GM21515 (cell line): ENCODE measurements at regions not wholly inside any gene's neighbourhood (a gene's known extent, or its start where the extent isn't known, plus 50 kb on each side); places are given as distances from the start of the nearest gene placed in this dataset.

Source experiments
- ATAC-seq: cut with Tn5 transposase; IDR thresholded peaks from one replicate; pipeline ENCODE4 v1.9.1; 2021; ENCODE audit not compliant: unreplicated experiment

DNA sequence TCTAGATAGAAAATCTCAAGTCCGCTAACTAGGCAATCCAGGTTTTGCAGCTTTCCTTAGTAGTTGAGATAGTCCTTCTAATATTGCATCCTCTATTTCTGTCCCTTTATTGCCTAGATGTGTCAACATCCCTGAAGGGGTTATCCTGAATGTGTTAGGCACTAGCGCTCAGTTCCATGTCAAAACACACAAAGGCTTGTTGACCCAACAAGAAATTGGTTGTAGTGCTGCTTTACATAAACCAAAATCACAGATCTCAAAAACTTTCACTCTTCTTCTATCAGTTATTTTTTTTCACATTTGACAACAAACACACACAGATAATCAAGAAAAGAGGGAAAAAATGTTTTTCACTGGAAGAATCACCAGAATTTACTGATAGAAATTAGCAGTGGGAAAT, 51.4 kb upstream of the SOX2 start:
- no peak for ATAC-seq

DNA sequence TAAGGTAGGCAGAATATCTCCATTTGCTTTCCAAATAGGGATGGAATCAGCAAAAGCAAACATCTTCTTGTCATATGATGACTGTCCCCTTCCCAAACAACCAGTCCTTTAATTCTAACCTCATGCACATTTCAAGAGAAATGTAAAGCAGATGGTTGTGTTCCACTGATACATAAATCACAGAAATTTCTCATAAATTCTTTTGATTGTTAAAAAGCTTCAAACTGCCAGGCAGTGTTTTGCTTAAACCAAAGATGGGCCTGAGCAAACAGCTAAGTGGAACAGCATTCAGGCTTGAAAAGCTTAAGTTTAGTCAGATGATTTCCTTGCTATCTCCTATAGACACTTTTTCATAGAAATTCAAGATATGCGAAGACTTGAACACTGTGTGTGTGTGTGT, 74.3 kb upstream of the SOX2 start:
- no peak for ATAC-seq

DNA sequence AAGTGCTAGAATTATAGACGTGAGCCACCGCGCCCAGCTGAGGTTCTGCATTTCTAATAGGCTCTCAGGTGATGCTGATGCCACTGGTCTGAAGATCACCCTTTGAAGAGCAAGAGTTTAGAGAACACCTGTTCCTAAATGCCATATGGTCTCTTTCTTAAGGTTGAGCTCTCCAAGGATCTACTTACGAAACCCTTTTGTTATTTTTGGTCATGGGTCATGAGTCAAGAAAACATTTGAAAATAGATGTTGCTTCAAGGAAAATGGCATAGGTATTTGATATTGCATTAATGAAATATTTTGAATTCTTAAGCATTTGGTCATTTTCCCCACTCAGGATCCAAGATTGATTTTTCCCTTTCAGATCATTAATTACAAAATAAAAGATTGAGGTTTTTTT, 74.7 kb upstream of the SOX2 start:
- no peak for ATAC-seq

DNA sequence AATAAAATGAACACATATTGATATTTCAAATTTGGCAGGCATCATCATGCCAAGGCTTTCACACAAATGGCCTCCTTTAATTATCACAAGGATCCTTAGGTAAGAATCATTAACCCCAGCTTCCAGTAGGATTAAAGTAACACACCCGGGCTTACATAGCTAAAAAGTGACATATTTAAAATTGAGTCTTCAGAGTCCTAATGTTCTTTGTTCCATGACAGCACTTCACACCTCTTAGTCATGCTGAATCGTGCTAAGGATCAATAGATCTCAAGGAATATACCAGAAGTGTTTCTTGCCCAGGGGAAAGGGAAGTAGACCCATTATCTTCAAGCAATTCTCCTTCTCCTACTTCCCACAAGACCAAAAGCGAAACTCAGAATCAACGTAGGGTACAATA, 76.6 kb upstream of the SOX2 start:
- no peak for ATAC-seq

DNA sequence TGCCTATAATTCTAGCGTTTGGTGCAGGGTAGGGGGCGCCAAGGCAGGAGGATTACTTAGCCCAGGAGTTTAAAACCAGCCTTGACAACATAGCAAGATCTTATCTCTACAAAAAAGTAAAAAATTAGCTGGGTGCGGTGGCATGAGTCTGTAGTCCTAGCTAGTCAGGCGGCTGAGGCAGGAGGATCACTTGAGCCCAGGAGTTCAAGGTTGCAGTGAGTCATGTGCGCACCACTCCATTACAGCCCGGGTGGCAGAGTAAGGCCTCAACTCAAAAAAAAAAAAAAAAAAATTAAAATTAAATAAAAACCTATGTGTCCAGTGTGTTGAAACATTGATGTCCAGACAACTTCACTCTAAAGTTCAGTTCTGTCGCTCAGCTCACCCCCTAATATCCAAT, 78.2 kb upstream of the SOX2 start:
- no peak for ATAC-seq

DNA sequence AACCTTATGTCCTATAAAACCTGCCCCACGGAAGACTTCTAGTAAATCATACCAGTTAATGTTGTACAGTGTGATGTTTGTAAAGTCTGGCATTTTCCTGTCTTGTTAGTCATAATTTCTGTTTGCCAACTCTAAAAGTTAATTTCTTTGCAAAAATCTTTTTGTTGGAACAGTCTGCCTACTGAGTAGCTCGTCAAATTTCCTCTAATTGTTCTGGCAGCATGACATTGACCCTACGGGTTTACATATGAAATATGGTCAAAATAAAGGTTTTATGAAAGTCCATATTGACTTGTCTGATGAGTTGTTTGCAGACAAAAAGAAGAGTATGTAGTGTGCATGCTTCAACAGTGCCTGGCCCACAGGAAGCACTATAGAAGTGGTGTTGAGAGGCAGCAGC, 79.8 kb upstream of the SOX2 start:
- no peak for ATAC-seq

DNA sequence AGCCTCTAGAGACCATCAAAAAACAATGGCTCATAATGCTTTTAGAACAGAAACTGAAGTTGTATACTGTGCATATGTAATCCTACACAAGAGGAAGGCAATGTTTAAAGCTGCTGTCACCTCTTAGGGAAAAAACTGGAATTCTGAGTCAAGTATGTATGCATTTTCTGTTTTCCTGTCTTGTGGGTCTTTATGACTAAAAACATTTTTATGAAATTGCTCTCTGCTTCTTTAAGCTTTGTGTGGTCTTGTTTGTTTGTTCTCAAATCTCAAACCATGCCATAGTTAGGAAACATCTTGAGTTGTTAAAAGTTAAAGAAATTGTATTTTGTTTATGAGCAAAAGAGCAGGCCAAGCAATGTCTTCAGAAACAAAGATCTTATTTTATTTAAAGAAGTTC, 80.9 kb upstream of the SOX2 start:
- no peak for ATAC-seq

DNA sequence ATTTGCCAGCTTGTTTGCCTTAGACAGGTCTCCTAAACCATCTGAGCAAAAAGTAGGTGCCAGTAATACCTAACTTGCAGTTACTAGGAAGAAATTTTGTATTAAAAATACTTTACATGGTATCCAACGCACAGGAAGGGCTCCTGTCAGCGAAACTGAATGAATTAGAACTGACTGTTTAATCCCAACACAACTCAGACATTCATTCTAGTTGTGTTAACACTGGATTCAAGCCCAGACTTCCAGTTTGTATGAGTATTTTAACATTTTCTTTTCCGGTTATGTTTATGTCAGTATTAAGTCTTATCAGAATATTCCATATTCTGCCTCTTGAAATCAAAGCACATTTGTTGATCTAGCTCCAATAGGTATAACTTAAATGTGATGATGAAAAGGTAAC, 82.0 kb upstream of the SOX2 start:
- ATAC-seq, result no peak

DNA sequence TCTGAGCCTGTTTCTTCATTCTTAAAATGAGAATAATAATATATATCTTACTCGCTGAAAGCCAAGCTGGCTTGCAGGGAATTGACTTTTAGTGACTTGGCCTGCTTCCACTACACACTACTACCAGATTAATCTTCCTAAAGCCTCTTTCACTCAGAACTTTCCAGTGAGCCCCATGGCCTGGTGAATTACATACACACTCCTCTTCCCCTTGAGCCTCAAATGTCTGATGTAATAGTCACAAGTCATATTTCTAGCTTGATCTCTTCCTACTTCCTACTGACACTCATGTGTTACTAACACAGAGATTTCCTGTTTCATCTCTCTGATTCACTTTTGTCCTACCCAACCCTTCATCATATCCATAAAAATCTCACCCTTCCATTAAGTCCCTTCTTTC, 82.7 kb upstream of the SOX2 start:
- no peak for ATAC-seq

DNA sequence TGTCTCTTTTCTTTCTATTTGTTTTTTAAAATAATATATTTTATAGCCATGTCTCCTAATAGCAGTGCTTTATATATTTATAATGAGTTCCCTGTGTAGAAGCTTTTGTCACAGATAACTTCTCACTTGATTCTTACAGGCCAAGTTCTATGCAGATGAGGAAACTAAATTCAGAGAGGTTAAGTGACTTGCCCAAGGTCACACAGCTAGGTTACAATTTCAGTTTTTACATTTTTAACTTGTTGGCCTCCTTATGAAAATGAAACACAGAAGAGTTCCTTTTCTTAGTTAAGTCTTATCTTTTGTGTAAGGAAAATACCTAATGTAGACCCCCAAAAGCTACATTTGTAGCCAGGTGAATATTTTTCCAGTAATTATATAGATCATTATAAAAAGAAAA, 83.3 kb upstream of the SOX2 start:
- ATAC-seq, result no peak

DNA sequence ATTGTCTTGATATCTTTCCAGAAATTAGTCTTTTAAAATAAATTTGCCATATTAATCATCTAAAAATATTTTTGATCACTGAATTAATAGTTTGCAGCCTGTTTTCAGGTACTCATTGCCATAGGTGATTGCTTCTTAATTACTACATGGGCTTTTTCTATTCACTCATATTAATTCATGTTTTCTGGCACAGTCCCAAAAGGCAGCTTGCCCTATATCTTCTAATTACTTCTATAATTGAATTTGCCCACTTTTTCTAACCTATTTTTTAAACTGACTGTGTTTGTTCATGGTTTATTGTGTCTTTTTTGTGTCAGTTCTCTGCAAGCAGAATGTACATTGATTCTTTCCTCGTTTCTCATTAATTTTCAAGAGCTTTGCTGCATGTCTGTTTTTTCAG, 85.7 kb upstream of the SOX2 start:
- no peak for ATAC-seq

DNA sequence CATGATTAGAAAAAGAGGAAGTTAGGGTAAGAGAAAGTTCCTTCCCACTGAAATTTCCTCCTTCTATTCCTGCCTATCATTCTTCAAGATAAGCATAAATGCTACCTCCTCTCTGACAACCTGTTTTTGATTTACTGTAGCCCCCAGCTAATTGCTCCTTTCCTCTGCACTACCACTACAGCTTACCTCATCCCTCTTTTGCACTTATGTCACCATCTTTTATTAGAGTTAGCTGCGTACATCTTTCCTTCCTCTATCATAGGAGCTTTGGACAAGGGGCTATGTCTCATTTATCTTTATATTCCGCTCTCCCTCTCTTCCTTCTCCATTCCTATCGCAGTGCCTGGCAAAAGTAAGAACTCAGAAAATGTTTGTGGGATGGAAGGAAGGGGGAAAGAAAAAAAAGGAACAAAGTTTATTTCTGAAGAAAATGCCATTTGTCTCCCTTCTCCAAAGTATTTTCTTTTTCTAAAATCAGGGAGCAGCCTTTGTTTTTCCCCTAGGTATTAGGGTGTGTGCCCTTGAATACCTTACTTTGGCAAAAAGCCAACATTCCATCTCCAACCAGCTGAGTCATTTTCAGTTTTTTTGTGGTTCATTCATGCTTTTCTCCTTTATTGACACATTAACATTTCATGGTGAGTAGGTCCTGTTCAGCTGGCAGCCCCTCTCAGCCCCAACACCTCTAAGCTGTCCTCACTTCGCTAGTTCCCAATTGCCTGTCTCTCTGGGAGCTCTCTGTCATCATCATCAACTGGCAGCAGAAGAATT, 87.6 kb upstream of the SOX2 start:
- no peak for ATAC-seq

DNA sequence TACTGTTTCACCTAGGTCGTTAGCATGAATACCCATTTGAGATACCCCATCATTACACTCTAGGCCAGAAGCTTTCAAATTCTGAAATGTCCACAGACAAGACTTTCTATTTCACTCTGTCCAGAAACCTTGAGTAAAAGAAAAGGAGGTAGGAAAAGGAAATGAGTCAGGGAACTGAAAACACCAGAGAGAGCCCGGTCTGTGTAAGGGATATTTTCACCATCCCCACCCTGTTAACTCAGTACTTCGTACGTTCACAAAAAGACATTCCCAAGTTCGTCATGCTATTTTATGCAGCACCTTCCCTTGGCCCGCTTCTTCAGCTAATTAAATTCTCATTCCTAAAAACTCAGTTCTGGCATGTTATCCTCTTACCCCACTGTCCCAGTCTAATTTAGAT, 89.4 kb upstream of the SOX2 start:
- no peak for ATAC-seq

DNA sequence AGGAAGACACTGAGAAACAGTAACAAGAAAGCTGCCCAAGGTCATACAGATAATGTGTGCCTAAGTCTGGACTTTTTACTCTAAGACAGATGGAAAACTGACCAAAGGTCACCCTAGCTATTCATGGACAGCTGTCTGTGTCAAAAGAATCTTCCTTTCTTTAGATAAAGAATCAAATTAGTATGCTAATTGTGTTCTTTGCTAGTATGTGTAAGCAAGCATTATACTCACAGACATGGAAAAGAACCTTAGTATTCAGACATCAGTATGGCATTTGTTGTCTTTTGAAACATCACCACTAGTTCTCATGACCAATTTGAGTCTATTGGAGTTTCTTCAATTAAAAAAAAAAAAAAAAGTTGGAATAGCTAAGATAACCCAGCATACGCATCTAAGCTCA, 91.8 kb upstream of the SOX2 start:
- ATAC-seq, result no peak

DNA sequence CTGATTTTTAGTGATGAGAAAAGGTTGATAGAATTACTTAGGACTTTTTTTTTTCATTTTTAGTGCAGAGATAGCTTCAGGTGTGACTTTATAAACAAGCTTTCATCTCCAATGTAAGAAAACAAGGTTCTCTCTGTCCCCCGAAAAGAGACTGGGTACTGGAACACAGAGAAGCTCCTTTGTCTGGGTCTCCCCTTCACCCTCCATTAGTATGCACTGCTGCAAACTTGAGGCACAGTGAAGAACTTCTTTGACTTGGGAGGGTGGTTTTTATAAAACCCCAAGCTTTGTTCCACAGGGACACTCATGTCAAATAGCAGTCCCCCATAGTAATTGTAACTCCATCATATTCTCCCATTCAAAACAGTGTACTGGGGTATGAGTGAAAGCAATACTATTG, 93.5 kb upstream of the SOX2 start:
- no peak for ATAC-seq

DNA sequence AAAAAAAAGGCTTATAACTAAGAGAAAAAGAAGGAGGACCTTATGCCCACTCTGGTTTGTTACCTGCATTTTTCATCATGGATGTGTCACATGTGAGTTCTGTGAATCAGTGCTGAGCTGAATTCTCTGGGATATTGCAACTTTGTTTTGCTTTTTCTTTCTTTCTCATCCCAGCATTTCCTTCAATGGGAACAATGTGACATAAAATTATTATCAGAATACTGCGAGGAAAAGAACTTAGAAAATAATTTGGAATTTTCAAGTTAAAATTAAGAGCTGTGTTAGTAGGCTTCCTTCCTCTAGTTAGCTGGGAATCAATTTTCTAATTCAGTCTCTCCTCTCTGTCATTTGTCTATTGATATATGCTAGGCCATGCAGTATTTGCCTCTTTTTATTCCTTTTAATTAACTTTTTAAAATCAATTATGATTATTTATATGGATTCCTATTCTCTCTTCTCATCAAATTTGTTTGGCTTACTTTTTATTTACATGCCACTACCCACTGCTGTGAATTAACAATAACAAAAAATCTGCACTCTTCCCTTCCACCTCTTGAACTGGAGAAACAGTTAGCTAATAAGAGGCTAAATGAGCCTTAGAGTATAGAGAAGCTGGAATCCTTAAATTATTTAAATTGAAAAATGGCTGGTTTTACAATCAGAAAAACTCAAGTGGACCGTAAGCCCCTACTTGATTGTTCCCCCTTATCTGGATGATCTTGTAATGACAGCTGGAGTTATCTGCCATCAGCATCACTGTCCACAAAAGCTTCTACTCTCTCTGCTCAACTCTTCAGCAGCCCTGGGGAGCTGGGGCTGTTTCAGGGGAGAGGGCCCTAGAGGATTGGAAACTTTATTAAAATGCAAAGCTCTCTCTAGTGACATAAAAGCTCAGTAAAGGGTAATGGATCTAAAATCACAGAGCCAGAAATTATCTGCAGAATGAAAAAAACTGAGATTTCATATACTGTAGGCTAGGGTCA, 95.3 kb upstream of the SOX2 start:
- ATAC-seq, result no peak

DNA sequence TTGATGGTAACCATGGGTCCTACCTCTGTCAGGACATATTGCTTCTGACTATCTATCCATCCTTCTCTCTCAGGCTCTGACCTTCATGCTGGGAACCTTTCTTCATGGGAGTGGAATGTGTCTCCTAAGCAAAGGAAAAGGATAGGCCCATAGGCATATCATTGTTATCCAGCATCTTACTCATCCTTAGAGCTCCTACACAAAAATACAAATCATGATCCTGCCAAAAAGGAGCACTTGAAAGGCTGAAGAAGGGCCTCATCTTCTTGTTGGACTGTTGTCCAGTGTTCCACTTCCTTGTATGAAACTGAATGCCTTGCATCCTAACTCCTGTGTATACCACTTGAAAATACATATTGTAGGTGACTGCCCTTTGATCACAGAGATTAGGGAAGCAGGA, 96.1 kb upstream of the SOX2 start:
- no peak for ATAC-seq

DNA sequence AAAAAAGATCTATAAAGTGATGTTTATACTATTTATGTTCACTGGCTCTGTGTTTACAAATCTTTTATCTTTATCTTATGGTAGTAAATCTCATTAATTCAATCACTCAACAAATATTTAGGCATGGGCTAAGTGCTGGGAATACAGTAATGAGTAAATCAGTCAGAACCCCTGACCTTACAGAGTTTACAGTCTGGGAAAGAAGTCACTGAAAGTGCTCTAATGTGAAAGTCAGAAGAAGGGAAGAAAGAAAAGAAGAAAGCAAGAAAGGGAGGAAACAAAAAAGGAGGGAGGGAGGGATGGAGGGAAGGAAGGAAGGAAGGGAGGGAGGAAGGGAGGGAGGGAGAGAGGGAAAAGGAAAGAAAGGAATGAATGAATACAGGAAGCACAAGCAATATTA, 96.8 kb upstream of the SOX2 start:
- ATAC-seq, result no peak

DNA sequence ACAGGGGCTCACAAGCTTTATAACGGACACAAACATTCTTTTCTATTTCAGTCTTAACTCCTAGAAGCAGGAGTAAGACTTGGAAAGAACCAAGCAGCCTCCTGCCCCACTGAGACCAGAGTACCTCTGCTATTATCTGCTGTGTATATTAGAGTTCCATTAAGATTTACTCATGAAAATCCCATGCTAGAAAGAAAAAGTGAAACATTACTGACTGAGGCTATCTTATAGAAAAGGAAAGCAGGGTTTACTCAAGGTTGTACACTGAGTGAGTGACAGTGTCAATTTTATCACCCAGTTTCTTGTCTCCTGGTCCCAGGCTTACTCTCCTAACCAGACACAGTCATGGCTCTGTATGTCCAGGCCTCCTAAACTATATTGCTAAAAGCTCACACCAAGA, 97.9 kb upstream of the SOX2 start:
- no peak for ATAC-seq

DNA sequence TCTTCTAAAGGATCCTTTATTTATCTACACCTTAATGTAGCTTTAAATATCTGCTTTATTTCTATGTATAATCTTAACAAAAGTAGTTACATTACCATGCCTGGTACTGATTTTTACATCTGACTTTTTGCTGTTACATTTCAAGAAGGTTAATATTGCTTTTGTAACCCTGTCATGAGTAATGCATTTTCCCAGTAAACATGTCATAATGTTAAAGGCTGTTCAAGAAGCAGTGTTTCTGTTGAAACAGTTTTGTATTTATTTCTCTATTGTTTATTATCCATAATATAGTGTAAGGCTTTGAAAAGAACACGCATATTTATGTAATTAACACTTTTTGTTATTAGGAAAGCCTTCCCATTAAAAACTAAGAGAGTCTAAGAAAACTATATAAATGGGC, 98.5 kb upstream of the SOX2 start:
- ATAC-seq, result no peak

DNA sequence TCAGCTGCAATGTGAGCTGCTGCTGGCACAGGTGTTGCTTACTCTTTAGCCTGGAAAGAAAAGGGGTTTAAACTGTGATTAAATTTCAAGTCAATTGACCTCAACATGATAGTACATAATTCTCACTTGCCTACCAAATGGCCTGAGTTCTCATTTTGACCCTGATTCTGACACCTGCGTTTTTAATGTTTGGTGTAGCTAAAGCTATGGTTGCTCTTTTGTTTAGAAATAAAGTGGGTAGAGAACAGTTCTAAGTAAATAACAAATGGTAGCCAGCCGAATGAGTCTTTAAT, 100.8 kb upstream of the SOX2 start:
- no peak for ATAC-seq

DNA sequence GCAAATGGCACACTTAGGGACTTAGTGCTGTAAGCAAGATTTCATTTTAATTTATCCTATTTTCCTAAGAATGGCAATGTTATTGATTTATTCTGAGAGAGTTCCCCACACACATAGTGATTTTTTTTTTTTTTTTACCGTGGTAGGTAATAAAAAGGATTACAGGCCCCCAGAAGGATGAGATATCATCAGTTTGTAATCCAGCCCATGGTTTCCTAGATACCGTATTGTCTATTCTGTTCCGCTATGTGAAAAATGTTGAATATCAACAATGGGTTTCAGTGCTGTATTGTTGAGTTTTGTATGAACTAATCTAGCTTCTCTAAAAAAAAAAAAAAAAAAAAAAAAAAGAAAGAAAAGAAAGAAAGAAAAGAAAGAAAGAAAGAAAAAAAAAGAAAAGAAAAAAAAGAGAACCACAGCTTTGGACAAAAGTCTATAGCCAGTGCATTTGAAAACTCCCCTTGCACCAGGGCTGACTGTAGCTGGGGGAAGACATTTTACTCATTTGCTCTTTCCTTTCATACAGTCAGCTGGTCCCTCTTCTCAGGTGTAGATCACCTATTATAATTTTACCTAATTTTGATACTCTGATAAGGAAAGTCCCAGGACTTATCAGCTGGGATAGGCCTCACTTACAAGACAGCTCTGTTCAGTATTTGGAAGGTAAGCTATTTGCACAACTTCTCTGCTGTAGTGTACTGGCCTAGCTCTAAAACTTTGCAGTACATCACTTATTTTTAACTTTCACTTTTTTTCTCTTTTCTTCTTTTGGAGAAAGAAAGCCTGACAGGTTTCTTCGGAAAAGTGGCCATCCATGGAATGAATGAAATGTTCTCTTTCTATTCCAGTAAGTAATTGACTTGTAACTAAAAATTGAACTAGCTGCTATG, 101.4 kb upstream of the SOX2 start:
- no peak for ATAC-seq
